ENCODE measurements at regions not wholly inside any gene's neighbourhood (a gene's known extent, or its start where the extent isn't known, plus 50 kb on each side); places are given as distances from the start of the nearest gene placed in this dataset.

GRCh38 chr1:221902961-221903360 lies 161.1 kb upstream of the DUSP10 start:
- no peak for DNase-seq

- DNase-seq, result no peak
Observed at GRCh38 chr1:221900678-221901077, 158.8 kb upstream of the DUSP10 start.

GRCh38 chr1:221897321-221897721 lies 155.4 kb upstream of the DUSP10 start:
- no peak for DNase-seq

GRCh38 chr1:221892301-221892830 lies 150.5 kb upstream of the DUSP10 start:
- DNase-seq, result no peak

DNA sequence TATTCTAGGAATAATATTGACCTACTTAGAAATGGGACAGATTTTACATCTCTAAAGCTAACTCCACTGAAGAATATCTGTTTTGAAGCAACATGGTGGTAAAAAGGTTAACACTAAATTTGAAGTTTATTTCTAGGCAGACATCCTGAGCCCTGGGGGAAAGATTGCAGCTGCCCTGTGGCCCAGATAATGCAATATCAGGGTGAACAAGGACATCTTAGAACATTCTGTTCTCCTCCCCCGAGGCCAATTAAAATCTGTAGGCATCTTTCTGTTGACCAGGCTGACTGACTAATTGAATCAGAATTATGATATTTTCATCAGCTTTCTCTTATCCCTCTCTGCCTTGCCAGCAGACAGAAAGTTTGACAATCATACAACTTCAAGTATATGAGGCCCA lies 149.8 kb upstream of the DUSP10 start:
- DNase-seq, result no peak

GRCh38 chr1:221888801-221889200 lies 146.9 kb upstream of the DUSP10 start:
- no peak for DNase-seq

DNA sequence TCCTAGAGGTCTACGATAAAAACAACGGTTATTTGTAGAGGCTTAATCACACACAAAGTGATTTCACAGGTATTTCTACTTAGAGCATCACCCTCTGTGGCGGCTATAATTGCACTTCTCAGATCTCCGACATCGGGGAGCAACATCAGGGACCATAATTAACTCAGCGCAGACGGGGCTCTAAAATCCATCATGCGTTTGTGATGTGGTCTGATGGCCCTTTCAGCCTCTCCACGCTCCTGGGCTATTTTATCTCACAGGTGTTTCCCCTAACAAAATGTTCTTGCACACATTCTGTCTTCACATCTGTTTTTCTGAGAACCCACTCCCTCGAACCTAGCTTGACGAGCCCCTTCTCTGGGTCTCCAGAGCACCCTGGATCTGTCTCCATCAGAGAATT lies 146.3 kb upstream of the DUSP10 start:
- no peak for DNase-seq

GRCh38 chr1:221887758-221888157 lies 145.9 kb upstream of the DUSP10 start:
- no peak for DNase-seq

DNA sequence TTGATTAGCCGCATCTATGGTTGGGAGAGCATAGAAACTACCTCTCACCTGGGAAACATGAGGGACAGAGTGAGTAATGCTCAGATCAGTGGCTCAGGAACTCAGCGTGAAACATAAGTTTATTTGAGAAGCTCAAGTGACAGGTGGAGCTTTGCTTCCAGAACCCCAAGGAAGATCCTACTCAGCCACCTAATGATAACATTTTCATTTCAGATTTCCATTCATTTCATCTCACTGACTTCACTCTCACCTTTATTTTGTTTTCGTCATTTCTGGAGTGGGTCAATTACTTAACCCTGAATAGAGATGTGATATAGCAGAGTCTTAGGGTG lies 145.5 kb upstream of the DUSP10 start:
- no peak for DNase-seq

DNA sequence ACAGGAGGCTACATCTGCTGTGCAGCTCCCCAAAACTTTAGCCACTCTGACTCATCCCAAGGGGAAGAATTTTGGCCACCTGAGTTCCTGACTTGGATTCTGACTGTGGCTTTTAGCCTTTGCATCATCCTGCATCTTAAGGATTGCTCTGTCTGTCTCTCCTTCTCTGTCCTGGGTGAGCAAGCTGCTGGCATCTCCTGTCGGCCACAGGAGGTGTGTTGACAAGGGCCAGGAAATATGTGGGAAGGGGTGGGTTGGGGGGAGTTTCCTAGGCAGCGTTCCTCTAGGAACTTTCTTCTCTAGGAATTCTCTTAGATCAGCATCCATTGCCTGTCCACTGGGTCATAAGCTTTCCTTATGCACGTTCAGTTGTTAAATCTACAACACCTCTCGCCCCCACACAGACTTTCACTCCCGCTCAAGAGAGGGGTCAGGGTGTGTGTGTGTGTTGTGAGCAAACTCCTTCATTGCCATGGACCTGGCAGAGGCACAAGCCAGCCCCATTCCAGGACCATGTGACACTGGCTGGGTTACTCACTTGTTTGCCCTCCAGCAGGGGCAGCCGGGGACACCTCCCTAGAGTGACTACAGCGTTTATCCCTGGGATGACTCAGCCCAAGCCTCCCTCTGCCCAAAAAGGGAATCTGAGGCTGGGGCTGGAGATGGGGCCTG lies 145.0 kb upstream of the DUSP10 start:
- no peak for DNase-seq

DNA sequence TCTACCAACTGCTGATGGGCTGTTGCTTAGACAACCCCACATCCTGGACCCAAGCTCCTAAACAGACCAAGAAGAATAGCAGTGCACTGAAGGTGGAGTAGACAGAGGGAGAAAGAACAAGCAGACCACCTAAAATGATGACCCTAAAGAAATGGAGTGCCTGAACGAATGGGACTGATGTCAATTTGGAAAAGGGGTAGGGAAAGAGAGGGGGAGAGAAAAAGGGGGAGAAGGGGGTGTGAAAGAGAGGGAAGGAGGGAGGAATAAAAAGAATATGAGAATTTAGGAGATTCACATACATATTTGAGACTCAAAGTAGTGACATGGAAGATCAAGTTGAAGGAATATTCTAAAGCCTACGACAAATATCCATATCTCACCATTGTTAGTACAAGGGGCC lies 144.4 kb upstream of the DUSP10 start:
- DNase-seq, result no peak

DNA sequence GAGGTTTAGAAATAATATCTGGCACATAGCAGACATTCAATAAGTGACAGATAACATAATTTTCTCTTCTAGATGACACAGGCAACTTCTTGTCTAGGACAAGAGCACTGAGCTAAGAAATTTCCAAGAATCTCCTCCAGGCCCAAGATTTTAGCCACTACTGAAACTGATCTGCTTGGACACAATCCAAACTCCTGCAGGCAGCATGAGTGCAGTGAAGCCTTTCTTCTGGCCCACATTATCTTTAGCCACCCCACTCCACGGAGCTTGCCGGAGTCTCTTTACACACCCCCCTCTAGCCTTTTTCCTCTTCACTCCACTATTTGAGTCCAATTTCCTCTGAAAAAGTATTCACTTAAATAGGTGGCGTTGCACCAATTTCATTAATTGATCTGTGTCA lies 142.9 kb upstream of the DUSP10 start:
- no peak for DNase-seq

DNA sequence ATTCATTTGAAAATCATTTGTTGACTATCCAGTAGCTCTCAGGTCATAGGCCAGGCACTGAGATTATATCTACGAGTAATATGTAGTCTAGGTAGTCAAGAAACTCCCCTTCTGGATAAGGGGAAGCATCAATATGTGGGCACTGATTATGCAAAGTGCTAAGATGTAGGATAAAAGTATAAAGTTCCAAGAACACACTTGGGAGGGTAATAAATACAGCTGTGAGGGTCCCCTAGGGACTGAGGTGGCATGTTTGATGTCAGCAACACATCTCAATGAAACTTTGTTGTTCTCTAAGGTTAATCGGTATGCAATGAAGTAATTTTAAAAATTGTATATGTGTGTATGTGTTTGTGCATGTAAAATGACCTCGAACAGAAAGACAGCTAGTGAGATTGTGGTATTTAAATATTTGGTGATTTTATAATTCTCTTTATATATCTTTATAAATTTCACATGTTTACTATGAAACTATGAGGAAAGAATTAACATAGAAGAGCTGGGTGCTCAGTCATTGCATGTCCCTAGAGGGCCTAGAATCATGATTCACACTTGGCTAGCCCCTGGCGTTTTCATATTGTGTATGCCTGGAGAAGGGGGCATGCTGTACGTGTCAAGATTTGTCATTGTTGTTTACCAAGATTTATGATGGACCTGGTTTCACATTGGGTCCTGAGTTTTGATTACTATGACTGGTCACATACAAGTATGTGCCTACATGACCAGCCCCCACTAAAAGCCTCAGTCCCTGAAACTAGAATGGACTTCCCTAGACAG lies 140.1 kb upstream of the DUSP10 start:
- DNase-seq, result no peak

DNA sequence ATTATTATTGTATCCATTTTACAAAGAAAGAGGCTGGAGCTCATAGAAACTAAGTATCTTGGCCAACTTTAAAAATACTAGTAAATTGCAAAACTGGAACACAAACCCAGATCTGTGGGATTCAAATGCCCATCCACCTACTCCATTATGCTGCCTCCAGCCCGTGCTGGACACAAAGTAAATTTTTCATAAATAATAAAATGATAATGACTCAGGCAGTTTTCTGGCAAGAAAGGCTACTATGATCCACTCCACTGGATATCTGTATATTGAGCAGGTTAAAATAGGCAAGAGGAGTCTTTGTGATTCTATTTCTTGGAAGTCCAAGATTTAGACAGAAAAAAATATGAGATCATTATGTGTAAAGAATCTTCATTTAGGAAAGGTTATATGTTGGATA lies 138.3 kb upstream of the DUSP10 start:
- DNase-seq, result no peak

DNA sequence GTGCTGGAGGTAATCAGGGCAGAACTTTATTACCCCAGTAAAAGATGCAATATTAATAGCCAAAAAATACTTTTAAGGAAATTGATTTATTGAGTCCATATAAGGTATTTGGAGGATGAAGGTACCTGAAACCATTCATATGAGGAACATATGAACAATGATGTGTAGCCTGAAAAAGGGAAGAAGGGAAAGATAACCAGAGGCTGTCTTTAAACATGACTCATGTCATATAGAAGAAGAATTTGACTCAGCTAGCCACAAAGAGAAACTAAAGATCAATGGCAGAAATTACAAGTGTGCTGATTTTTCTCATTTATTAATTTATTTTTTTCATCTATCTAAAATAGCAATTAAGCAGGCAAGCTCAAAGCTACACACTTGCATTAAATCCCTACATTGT lies 136.2 kb upstream of the DUSP10 start:
- no peak for DNase-seq

GRCh38 chr1:221877311-221877710 lies 135.4 kb upstream of the DUSP10 start:
- DNase-seq, result peak; percentile 44

DNA sequence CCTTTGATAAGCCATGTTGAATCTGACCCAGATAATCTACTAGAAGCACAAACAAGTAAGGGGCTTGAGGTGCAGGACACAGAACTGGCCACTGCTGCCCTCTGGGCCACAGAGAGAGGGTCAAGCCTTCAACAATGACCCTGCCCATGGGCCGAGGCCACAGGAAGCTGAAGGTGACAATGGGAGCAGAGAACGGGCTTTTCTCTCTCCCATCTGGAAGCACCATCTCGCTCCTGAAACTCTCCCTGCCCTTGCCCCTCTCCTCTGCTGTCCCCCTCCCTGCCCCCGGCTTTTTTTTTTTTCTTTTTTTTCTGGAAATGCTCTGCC lies 133.1 kb upstream of the DUSP10 start:
- DNase-seq, result no peak

DNA sequence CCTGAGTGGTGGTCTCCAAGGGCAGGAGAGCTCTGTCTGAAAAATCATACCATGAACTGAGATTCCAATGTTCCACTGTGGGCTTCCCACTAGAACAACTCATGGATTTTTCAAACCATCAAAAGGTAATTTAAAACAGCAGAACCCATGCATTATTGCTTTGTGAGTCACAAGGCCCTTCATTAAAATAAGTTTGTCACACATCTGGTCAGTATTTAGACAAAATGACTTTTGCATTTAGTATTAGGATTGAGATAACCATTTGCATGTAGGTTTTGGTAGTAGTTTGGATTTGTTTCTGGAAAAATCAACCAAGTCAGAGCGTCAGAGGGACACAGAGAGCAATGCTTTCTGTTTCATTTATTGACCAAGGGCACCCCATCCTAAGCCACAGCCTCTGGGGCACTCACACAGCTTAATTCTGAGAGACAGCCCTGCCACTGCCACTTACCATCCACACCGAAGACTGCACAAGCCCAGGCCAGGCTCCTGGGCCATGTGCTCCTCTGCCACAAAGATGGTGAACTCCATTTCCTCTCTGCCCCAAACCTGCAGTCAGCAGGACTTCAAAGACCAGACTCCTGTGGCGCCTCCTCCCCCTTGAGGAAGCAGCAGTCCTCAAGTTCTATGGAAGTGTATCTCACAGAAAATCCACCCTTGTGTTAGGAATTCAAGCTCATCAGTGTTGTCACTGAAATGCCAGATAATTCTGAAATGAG lies 132.6 kb upstream of the DUSP10 start:
- no peak for DNase-seq

DNA sequence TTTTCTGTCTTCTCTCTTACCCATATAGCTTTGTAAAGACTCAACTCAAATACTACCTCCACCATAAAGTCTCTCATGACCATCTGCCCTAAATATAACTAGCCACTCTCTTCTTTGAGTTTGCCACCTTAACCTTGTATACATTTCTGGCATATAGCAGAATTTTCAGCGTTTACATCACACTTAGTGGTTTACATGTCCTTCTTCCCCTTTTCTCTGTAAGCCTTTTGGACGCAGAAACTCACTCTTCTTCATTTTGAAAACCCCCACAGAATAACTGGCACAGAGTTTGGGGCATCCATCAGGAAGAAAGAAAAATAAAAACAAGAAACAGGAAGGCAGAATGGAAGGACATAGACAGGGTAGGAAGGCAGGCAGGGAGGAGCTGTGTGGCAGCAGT lies 131.8 kb upstream of the DUSP10 start:
- peak; percentile 18 for DNase-seq

DNA sequence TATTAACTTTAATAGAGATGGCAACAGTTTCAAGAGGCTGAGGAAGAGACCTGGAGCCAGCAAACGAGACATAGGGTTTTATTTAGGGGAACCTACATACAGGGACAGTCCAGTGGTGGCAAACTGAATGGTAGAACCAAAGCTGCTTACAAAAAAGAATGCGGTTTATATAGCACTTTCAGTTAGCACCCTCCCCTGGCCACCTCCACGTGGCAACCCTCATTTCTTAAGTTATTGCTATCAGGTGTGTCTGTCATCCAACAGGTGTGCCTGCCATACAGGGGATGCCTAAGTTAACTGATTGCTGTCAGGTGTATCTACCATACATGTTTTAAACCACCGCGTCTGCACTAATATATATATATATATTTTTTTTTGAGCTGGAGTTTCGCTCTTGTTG lies 129.2 kb upstream of the DUSP10 start:
- no peak for DNase-seq

GRCh38 chr1:221869779-221870178 lies 127.9 kb upstream of the DUSP10 start:
- no peak for DNase-seq

- no peak for DNase-seq
Observed at GRCh38 chr1:221868593-221869303, 126.9 kb upstream of the DUSP10 start.

GRCh38 chr1:221867003-221867402 lies 125.1 kb upstream of the DUSP10 start:
- no peak for DNase-seq

GRCh38 chr1:221865808-221866207 lies 123.9 kb upstream of the DUSP10 start:
- no peak for DNase-seq
